Uterus (tissue), 3 donors: ENCODE measurements at regions not wholly inside any gene's neighbourhood (a gene's known extent, or its start where the extent isn't known, plus 50 kb on each side); places are given as distances from the start of the nearest gene placed in this dataset.

Experiments
- DNase-seq, 2 donors: peaks; one replicate each; pipeline ENCODE4 v3.0.0-alpha.2; 2019 to 2020
- H3K27ac ChIP-seq, 2 donors: fragments of 200-600 bp; sonication (generic); 1 replicate in 1 of 2; 2 replicates in 1 of 2; pipeline ENCODE4 v1.5.1; 2016 to 2018
- H3K27me3 ChIP-seq, 2 donors: fragments of 200-600 bp; sonication (generic); one replicate each; pipeline ENCODE4 v1.5.1; 2018 to 2019; ENCODE audit warnings: control low read depth in 1 of 2
- H3K36me3 ChIP-seq, 2 donors: fragments of 200-600 bp; sonication (generic); one replicate each; pipeline ENCODE4 v1.5.1; 2019; ENCODE audit warnings: control low read depth in 1 of 2
- H3K4me1 ChIP-seq, 2 donors: fragments of 200-600 bp; sonication (generic); one replicate each; pipeline ENCODE4 v1.5.1; 2018 to 2019; ENCODE audit warnings: control low read depth in 1 of 2
- H3K4me3 ChIP-seq, 2 donors: fragments of 200-600 bp; sonication (generic); 1 replicate in 1 of 2; 2 replicates in 1 of 2; pipeline ENCODE4 v1.5.1; 2018 to 2019; ENCODE audit warnings: mild to moderate bottlenecking in 1 of 2
- H3K9me3 ChIP-seq, 2 donors: fragments of 200-600 bp; sonication (generic); one replicate each; pipeline ENCODE4 v1.5.1; 2019; ENCODE audit warnings: control low read depth in 1 of 2
- POLR2A ChIP-seq, 2 donors: fragments of 450-650 bp; IDR thresholded peaks; one replicate each; pipeline ENCODE4 v1.6.1; 2016; ENCODE audit warnings: antibody characterized with exemption in 2 of 2, mild to moderate bottlenecking in 1 of 2, moderate library complexity in 1 of 2
- intact Hi-C: fragments of 100-400 bp; cut with DNase I; formaldehyde crosslinking; loops from one replicate; pipeline ENCODE4 v1.15.1; 2023; ENCODE audit warnings: low total_unique reads
- TF ChIP-seq, protein P1 (sequence below), 4 experiments: fragments of 200-600 bp in 2 of 4; fragments of 450-650 bp in 2 of 4; sonication (generic) in 2 of 4; IDR thresholded peaks; one replicate each; pipeline ENCODE4 v1.5.1; 2016 to 2019; ENCODE audit warnings: antibody characterized with exemption in 4 of 4, mild to moderate bottlenecking in 2 of 4, moderate library complexity in 1 of 4
- donor health status: DM: yes; HTN: yes; CAD: no.

DNA sequence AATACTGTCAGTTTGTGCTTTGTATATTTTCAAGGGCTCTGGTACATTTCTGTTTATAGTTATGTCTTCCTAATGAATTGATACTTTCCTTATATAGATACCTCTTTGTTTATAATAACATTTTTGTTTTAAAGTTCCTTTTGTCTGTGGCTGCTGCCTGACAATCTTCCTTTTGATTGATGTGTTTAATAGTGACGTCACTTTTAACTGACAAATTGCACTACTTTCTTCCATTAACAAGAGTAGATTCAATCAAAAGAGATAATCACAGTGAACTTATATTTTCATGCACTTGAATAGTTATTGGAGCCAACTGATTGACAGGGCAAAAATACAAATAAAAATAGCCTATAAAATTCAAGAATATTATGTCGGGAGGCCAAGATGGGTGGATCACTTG, 371.7 kb downstream of the ANXA1 start:
- no peaks in the 10 kb centered on the region for H3K4me1 ChIP-seq
- no peaks in the 10 kb centered on the region for H3K36me3 ChIP-seq
- intact Hi-C loops: no loop called here
- no peaks in the 10 kb centered on the region for H3K9me3 ChIP-seq
- no peak for DNase-seq
- no peak overlapping the region for H3K4me3 ChIP-seq
- TF ChIP-seq POLR2A (IDR thresholded peaks at IDR 0.05): no peak
- TF ChIP-seq, protein P1, sequence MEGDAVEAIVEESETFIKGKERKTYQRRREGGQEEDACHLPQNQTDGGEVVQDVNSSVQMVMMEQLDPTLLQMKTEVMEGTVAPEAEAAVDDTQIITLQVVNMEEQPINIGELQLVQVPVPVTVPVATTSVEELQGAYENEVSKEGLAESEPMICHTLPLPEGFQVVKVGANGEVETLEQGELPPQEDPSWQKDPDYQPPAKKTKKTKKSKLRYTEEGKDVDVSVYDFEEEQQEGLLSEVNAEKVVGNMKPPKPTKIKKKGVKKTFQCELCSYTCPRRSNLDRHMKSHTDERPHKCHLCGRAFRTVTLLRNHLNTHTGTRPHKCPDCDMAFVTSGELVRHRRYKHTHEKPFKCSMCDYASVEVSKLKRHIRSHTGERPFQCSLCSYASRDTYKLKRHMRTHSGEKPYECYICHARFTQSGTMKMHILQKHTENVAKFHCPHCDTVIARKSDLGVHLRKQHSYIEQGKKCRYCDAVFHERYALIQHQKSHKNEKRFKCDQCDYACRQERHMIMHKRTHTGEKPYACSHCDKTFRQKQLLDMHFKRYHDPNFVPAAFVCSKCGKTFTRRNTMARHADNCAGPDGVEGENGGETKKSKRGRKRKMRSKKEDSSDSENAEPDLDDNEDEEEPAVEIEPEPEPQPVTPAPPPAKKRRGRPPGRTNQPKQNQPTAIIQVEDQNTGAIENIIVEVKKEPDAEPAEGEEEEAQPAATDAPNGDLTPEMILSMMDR (IDR thresholded peaks at IDR 0.05): no peak
- H3K27ac ChIP-seq: no peak overlapping the region
- H3K27me3 ChIP-seq: no peaks in the 10 kb centered on the region

- Histone ChIP-seq H3K9me3 (no peaks in the 10 kb centered on the region), H3K4me1 (no peaks in the 10 kb centered on the region), H3K27me3 (no peaks in the 10 kb centered on the region), H3K36me3 (no peaks in the 10 kb centered on the region), H3K27ac (no peak overlapping the region), H3K4me3 (no peak overlapping the region)
- DNase-seq: no peak
- intact Hi-C loops: no loop called here
- no peak for TF ChIP-seq POLR2A (IDR thresholded peaks at IDR 0.05)
- TF ChIP-seq, protein P1 (IDR thresholded peaks at IDR 0.05): no peak
Measured at GRCh38 chr9:73525350-73525749, 373.7 kb downstream of the ANXA1 start.

DNA sequence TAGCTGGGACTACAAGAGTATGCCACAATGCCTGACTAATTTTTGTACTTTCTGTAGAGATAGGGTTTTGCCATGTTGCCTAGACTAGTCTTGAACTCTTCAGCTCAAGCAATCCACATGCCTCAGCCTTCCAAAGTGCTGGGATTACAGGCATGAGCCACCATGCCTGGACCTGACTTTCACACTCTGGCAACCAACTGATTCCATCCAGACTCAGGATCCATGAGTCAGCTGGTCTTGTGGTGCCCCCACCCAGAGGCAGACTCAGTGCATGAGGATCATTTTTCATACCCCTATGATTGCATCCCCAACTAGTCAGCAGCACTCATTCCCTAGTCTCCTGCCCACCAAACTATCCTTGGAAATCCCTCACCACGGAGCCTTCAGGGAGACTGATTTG, 375.9 kb downstream of the ANXA1 start:
- no peak for DNase-seq
- intact Hi-C loops: no loop called here

DNA sequence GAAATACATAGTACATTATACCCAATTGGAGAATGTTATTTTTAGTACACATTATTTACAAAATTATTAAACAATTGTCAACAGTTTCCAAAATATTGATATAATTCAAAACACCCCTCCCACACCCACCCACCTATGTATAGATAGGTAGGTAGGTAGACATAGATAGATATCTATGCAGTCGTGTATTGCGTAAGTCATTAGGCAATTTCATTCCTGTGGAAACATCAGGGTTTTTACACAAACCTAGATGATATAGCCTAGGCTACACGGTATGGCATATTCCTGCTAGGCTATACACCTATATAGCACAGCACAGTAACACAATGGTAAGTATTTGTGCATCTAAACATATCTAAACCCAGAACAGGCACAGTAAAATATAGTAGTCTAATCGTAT, 377.3 kb downstream of the ANXA1 start:
- Histone ChIP-seq H3K4me3 (no peak overlapping the region), H3K27me3 (no peaks in the 10 kb centered on the region), H3K9me3 (no peaks in the 10 kb centered on the region), H3K4me1 (no peaks in the 10 kb centered on the region), H3K36me3 (no peaks in the 10 kb centered on the region), H3K27ac (no peak overlapping the region)
- intact Hi-C loops: no loop called here
- DNase-seq: no peak
- TF ChIP-seq POLR2A (IDR thresholded peaks at IDR 0.05): no peak
- TF ChIP-seq, protein P1 (IDR thresholded peaks at IDR 0.05): no peak

More for the DNA sequence above, 375.9 kb downstream of the ANXA1 start:
- no peak overlapping the region for H3K4me3 ChIP-seq
- H3K27me3 ChIP-seq: no peaks in the 10 kb centered on the region
- H3K36me3 ChIP-seq: no peaks in the 10 kb centered on the region
- TF ChIP-seq POLR2A (IDR thresholded peaks at IDR 0.05): no peak
- TF ChIP-seq, protein P1 (IDR thresholded peaks at IDR 0.05): no peak
- no peaks in the 10 kb centered on the region for H3K4me1 ChIP-seq
- no peaks in the 10 kb centered on the region for H3K9me3 ChIP-seq
- H3K27ac ChIP-seq: no peak overlapping the region

GRCh38 chr9:73529666-73530065, 378.0 kb downstream of the ANXA1 start:
- Histone ChIP-seq H3K27me3 (no peaks in the 10 kb centered on the region), H3K9me3 (no peaks in the 10 kb centered on the region), H3K27ac (no peak overlapping the region), H3K4me1 (no peaks in the 10 kb centered on the region), H3K4me3 (no peak overlapping the region), H3K36me3 (no peaks in the 10 kb centered on the region)
- intact Hi-C loops: no loop called here
- no peak for DNase-seq
- no peak for TF ChIP-seq POLR2A (IDR thresholded peaks at IDR 0.05)
- TF ChIP-seq, protein P1 (IDR thresholded peaks at IDR 0.05): no peak
